Kasumi-1 (cell line): ENCODE measurements at regions not wholly inside any gene's neighbourhood (a gene's known extent, or its start where the extent isn't known, plus 50 kb on each side); places are given as distances from the start of the nearest gene placed in this dataset.
A peak's percentile ranks its signal among the peaks of the same experiment; 100 is the strongest.
"Not testable (repeated sequence)": the region's sequence is repeated elsewhere in the genome, so short reads cannot be mapped to it uniquely, and the experiment has no call there.

Source experiments
- DNase-seq, 2 experiments: peaks; one replicate each; lab custom pipeline; 2025; lab: John Stamatoyannopoulos, UW

DNA sequence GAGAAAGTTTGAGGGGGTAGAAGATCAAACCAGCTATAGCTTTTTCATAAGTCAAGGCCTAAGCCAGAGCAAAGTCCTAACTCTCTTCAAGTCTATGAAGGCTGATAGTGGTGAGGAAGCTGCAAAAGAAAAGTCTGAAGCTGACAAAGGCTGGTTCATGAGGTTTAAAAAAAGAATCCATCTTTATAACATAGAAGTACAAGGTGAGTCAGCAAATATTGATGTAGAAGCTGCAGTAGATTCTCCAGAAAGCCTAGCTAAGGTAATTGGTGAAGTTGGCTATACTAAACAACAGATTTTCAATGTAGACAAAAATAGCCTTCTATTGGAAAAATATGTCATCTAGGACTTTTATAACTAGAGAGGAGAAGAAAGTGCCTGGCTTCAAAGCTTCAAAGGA lies 141.4 kb upstream of the ZNF521 start:
- no peak for DNase-seq

DNA sequence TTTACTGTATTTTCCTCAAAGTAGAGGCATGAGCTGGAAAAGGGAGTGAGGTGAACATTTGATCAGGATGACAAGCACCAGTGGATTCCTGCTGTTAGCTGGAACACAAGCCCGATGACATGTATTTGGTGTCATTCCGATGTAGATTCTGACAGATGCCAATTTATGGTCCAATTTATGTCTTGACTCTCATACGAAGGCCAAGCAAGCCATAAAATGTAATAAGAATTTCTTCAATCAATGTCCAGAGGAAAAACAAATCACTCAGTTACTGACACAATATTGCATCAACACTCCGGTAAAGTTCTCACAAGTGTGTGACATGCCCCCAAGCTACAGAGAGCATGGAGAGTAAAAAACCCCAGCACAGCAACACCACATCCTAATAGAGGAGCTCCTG lies 138.3 kb upstream of the ZNF521 start:
- DNase-seq = no peak

DNA sequence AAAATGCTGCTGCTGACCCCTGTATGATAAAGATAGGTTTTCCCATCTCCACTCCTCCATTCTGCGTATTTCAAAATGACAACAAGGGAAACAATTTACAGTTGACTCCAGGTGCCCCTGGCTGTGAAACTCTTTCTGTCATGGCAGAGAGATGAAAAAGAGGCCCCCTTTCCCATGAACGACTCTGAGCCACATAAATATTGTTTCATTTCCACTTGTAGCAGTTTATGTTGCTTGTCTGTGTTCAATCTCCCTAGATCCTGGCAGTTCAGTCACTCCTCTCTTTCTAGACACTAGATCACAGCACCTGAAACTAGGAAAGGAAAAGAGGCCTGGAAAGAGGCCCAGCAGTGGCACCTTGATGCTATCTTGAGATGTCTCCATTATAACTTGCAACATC lies 121.0 kb upstream of the ZNF521 start:
- no peak for DNase-seq

DNA sequence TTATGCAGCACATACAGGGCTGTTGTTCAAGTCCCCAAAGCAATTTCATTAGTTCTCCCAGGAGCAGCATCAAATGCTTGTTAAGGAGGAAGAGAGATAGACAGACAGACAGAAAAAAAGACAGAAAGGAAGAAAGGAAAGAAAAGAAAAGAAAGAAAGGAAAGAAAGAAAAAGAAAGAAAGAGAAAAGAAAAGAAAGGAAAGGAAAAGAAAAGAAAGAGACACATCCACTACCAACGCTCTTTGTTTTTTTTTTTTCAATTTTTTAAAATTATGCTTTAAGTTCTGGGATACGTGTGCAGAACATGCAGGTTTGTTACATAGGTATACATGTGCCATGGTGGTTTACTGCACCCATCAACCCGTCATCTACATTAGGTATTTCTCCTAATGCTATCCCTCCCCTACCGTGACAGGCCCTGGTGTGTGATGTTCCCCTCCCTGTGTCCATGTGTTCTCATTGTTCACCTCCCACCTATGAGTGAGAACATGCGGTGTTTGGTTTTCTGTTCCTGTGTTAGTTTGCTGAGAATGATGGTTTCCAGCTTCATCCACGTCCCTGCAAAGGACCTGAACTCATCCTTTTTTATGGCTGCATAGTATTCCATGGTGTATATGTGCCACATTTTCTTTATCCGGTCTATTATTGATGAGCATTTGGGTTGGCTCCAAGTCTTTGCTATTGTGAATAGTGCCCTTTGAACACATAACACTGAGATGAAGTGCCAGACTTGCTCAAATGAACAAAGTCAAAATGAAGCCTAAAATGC lies 119.0 kb upstream of the ZNF521 start:
- DNase-seq = not testable (repeated sequence)

DNA sequence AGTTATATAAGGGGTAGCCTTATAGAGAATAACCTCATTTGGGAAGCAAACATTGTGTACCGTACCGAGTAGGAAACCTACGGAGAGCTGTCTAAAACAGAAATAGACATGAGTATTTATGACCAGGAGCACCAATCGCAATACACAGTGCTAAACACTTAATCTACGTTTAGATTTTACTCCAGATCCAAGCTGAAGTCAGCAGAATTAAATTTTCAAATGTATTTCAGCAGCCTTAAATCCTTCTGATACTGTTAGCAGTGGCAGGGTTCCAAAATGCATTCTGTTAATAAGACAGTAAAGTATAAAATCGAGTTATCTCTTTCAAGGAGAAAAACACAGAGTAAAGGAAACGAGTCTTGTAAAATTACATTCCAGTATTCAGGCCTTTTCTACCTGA lies 118.1 kb upstream of the ZNF521 start:
- DNase-seq = no peak

DNA sequence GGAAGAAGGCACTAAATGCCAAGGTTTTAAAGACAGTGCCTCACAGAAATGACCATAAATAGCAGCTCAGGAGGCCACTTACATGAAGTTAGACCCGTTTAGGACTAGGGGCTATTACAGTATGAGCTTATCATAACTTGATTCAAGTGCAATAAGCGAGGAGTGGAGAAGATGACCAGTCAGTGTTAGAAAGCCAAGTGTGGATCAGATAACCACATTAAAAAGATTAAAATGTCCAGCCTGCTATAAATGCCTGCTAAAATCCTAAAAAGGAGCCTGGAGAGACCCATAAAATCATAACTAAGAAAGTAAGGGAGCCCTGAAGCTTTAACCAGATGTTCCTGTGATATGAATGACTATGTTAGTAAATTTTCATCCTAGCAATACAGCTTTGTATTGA lies 117.5 kb upstream of the ZNF521 start:
- no peak for DNase-seq

DNA sequence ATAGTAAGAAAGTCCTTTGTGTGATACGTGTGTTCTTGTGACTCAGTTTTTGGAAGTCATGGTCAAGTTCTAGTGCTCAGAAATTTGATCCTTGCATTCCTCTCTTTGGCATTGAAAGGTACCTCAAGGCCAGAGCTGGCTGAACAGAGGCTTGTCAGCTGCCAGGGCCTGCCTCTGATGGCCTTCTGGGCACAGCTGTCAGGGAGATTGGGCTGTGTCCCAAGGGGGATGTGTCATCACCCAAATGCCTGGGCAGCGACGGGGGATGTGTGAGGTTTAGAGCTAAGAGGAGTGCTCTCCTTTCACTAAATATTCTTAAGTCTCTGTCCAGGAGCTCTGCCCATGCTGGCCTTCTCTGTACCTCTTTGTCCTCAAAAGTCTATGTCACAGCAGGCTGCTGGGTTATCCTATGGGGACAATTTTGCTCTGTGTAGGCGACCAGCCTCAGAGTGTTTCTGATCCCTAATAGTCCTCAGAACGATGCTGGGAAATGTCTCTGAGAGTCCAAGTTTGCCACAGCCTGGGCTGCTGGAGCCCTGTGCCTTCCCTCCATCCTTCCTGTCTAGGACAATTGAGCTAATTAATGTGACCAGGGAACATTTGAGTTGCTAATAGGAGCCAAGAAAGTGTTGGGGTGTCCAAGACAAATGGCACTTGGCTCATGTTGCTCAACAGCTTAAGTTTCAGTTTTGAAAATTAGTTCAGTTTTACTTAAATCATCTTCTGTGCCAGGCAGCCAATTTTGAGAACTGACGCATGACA lies 115.4 kb upstream of the ZNF521 start:
- no peak for DNase-seq

DNA sequence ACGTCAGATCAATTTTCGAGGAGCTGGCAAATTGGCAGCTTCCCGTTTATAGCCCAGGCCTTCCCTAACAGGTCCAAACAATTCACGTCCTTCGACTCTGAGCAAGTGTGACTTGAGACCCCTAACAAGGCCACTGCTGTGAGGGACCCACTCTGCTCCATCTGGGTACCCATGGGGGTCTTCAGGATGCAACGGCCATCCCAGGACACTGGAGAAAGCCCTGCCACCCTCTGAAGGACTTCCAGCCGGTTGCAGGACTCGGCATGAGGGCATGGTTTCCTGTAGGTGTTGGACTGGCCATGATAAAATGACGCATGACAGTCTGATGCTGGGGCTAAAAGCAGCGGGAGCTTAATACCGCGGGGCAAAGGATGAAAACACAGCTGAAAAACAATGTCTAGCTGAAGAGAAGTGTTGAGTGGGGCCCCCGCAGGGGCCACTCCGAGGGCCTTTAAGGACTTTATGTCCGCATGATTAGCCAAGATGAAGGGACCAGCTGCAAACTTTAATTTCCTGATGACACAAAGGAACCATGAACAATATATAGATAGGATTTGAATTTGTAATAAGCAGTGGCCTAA lies 113.3 kb upstream of the ZNF521 start:
- no peak for DNase-seq

DNA sequence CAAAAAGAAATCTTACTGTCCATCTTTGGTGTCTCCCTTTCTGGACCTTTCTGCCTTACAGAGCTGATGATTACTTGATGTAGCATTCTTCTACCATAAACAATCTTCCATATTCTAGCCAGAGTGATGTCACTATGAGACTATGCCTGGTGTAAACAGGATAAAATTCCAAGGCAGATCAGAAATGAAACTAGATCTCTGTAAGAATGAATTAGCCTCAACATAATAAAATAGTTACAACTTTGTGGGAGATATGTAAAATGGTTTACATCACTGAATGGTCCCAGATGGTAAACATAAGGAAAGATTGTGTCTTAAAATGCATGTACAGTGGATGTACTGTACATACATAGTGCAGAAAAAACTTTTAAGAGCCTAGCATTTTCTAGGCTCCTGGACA lies 112.3 kb upstream of the ZNF521 start:
- no peak for DNase-seq

DNA sequence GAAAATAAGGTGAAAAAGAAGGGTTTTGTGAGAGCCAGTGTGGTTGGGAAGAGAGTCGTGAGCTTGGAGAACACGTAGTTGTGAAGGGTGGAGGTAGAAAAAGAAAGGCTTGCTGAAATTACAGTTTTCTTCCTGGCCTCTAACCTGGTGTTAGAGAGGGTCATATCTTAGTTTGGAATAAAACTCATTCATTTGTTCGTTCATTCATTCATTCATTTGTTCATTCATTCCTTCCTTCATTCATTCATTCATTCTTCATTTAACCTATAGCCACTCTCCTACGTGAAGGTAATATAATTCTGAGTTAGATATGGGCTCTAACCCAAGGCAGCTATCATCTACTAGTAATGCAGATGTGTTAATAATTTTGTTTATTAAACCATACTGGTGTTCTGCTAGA lies 111.8 kb upstream of the ZNF521 start:
- DNase-seq = no peak

DNA sequence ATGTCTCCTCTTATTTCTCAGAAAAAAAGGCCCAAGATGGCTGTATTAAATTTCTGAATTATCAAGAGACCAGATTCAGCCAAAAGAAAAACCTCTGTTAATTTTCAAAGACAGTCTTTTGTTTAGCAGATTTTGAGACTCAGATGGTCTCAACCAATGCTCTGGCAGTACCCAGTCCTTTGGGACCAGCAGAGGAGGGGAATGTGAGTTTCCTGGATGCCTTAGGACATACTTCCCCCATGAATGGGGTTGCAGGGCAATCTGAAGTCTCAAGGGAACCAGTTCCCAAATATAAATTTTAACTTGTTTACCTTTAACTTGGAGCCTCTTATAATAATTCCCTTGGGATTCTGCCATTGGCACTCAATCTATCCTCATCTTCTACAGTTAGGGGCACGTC lies 107.8 kb upstream of the ZNF521 start:
- no peak for DNase-seq

DNA sequence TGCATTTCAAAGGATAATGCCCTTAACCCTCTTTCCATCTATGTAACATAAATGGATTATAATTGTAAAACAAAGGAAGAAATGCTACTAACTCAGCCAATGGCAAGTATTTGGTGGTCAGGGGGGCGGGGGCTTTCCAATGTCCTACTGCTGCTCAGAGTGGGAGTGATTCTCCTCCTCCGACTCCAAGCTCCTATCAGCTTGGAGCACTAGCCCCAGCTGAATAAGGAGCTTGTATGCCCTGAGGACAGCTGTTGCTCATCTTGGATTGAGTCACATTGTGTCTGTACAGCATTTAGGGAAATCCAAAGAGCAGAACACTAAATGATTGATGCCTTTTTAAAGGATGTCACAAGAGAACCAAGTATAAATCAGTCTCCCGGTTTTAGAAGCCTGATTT lies 105.6 kb upstream of the ZNF521 start:
- no peak for DNase-seq

DNA sequence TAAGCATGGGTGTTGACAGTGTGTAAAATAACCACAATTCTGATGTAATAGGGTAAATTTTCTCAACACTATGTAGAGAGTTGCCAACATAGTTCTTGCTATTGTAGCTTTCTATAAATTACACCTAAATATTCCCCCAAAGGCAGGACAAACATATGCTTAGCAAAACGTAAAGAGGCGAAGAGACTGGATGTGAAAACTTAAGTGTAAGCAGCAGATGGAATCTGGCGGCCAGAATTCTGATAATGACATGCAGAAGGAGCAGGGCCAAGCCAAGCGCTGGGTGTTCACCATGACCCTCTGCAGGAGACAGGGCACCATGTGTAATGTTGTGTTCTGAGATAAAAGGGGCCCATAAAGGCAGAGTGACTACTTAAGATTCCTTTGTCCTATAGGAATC lies 105.2 kb upstream of the ZNF521 start:
- DNase-seq = no peak

DNA sequence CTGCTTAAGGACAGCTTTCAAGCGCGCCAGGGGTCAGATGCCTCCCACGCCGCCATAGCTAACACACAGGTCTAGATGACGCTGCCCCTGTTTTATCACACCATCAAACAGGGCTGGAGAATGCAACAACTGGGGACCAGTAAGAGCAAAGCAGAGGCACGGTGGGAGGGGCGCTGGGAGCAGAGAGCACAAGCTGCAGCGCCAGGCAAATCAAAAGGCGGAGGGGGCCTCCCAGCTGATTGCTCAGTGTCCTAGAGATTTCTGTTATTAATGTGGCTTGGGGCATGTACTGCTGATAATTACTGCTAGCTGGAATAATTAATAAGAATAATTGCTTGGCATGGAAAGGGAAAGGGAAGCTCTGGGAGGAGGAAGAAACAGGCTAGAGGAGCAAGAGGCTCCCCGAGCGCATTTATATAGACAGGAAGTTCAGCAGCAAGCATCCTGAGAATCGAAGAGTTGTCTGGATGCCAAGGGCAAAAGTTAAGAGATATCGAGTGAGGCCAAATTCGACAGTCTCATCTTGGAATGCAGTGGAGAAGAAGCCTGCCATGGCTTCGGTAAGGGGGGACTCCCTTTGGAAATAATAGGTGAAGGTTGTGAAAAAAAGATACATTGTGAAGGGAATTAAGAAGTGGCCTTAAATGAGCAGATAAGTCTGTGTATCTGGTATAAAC lies 104.5 kb upstream of the ZNF521 start:
- no peak for DNase-seq

DNA sequence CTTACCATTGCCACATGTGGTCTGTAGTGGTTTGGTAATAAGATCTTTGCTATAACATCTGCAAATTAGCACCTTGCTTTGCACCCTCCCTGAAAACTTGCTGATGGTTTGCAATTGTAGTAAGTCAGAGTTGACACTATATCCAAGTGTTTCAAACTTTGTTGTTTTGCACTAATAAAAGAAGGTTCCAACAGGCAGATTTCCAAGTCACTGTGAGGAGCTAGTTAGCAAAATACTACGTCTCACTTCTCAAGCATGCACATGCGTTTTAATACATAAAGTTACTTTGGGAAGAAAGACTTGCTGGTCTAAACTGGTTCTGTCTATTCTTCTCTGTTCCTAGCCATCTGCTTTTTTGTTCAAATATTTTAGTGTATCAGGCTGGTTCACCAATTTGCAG lies 103.7 kb upstream of the ZNF521 start:
- DNase-seq = no peak

DNA sequence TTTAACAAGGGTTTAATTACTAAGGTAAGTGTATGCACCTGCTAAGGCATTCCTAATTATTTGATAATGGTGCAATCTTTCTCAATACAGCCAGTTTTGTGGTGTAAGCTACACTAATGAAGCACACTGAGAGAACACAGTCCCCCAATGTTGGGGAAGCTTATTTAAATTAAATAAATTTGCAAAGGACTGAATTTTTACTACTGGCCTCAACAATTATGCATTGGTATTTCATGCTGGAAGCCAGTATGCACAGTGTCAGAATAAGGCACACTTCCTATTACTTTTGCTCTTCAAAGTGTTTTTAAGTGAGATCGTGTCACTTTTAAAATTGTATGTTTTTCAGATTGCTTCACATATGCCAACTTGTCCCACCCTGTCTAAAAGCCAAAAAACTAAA lies 103.2 kb upstream of the ZNF521 start:
- DNase-seq = no peak

DNA sequence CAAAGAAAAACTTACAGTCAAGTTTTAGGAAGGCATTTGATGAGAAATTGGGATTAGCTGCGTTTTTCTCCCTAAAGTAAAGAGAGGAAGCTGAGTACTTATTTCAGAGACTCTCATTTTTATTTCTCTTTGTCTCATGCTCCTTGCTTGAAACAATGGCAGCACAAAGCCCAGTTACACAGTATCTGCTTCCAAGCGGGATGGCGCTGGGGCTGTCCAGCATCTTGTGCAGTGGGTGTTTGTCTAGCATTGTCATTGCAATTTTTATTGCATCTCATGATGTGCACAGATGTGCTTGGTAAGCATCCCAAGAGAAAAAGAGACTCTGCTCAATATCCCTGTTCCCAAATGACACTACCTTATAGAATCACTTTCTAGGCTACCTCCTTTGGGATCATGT lies 102.8 kb upstream of the ZNF521 start:
- no peak for DNase-seq

DNA sequence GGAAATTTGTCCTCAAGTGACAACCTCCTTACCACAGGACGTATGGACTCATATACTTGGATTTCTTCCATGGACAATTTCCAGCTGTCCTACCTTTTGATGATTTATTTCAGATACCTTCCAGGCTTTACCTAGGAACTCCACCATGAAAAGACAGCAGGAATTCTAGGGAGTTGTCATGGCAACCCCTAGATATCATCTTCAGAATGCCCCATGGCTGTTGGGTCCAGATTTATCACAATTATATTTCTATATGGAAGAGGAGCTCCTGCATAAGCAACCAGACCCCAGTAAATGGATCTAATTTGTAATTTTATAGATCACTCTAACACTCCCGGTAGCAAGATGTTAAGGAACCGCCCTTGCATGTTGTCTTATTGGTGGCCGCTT lies 102.3 kb upstream of the ZNF521 start:
- DNase-seq = no peak

DNA sequence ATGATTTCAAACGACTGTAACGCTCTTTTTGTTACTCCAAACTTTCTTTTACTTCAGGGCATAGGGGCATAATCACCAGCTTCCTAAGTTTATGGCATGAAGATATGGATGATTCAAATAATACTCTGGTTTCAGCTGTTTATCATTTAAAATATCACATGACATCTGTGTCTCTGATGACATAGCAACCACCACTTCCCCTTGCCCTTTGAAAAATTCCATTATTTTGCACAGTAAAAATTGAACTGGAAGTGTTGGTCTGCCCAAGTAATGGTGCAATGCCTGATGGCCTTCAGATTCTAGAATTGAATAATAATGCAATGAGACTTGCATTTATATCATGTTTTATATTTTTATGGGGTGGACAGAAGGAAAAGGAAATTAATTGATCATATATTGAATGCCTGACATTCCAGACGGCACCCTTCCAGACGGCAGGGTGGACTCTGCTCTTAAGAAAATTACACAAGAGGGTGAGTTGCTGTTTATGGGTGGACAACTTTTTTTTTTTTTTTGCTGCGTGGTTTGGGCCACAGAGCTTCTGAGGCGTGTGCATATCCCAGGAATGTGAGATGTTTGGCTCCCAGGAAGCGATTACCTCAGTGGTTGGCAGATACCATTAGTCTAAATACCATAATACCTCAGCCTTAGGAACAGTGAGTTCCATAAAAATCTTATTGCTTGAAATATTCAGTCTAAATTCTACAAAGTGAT lies 101.7 kb upstream of the ZNF521 start:
- DNase-seq = no peak

DNA sequence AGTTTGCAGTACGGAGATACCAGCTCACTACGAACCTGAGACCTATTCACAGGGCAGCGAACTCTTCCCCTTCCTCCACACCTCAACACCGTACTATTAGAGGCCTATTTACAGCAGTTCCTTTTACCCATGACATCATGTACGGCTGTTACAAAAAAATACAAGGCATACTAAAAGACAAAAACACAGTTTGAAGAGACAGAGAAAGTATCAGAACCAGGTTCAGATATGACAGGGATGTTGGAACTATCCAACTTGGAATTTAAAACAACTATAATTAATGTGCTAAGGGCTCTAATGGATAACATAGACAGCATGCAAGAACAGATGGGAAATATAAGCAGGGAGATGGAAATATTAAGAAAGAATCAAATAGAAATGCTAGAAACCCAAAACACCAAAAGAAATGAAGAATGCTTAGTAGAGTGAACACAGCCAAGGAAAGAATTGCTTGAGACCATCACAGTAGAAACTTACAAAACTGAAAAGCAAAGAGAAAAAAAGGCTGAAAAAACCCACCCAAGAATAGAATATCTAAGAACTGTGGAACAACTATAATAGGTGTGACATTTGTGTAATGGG lies 99.2 kb upstream of the ZNF521 start:
- DNase-seq = no peak

DNA sequence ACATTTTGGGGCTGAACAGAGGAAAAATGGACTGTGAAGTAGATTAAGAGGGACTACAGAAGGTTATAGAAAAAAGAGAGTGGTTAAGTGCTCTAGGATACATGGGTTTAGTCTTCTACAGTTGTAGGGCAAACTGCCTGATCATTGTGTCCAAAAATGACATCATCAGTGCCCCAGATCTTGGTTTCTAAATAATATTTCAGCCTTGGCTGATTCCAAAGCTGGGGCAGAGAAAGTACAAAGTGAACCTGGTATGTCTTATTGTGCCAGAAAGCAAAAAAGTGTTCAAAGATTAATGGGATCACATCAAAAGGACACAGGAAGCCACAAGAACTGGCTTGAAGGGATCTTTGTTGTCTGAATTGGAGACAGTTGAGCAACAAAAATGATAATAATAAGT lies 97.1 kb upstream of the ZNF521 start:
- no peak for DNase-seq

DNA sequence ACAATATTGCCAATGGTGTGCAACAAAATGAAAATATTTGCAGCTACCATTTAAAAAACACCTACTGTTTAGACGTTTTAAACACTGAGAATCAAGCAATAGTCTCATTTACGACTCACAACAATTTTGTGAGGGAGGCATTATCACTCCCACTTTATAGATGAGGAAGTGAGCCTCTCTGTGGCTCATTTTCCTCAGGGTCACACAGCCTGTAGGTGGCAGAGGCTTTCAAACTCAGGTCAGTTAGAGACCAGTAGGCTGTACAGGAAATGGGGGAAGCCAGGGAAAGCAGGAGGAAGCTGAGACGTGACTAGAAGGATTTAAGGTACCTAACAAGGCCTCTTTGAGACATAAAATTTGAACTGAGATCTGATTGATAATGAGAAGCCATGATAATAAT lies 95.0 kb upstream of the ZNF521 start:
- peak; percentile 45 to 59 for DNase-seq
